H9 (cell line): ENCODE measurements at regions not wholly inside any gene's neighbourhood (a gene's known extent, or its start where the extent isn't known, plus 50 kb on each side); places are given as distances from the start of the nearest gene placed in this dataset.

Experiments
- DNase-seq: peaks from one replicate; pipeline ENCODE4 v3.0.0-alpha.2; 2017
- H2AFZ ChIP-seq: one replicate; pipeline ENCODE4 v1.6.1; 2013; ENCODE audit warnings: mild to moderate bottlenecking, low read length, control low read depth, moderate library complexity
- H2AK5ac ChIP-seq: 2 replicates; pipeline ENCODE4 v1.6.1; 2013; ENCODE audit warnings: low read length, control low read depth, mixed read lengths; ENCODE audit not compliant: insufficient read length
- H2BK120ac ChIP-seq: one replicate; pipeline ENCODE4 v1.6.1; 2013; ENCODE audit warnings: low read depth, mild to moderate bottlenecking, low read length, control low read depth, inconsistent platforms; ENCODE audit not compliant: poor library complexity, severe bottlenecking
- H2BK12ac ChIP-seq: 2 replicates; pipeline ENCODE4 v1.6.1; 2013; ENCODE audit warnings: low read length, control low read depth, mixed read lengths, low read depth; ENCODE audit not compliant: insufficient read length
- H2BK15ac ChIP-seq: 2 replicates; pipeline ENCODE4 v1.6.1; 2013; ENCODE audit warnings: low read depth, low read length, control low read depth
- H2BK20ac ChIP-seq: one replicate; pipeline ENCODE4 v1.6.1; 2013; ENCODE audit warnings: low read depth, mild to moderate bottlenecking, low read length, control low read depth, inconsistent platforms; ENCODE audit not compliant: poor library complexity, severe bottlenecking
- H2BK5ac ChIP-seq: 2 replicates; pipeline ENCODE4 v1.6.1; 2013; ENCODE audit warnings: low read length, control low read depth, mixed read lengths; ENCODE audit not compliant: insufficient read length
- H3K14ac ChIP-seq: 2 replicates; pipeline ENCODE4 v1.6.1; 2013; ENCODE audit warnings: low read length, control low read depth; ENCODE audit not compliant: insufficient read depth
- H3K18ac ChIP-seq: 2 replicates; pipeline ENCODE4 v1.6.1; 2013; ENCODE audit warnings: low read depth, mild to moderate bottlenecking, mixed read lengths, low read length, control low read depth; ENCODE audit not compliant: insufficient read length
- H3K23ac ChIP-seq: 2 replicates; pipeline ENCODE4 v1.6.1; 2013; ENCODE audit warnings: low read length, control low read depth, mixed read lengths, low read depth; ENCODE audit not compliant: insufficient read length
- H3K23me2 ChIP-seq: 2 replicates; pipeline ENCODE4 v1.6.1; 2013; ENCODE audit warnings: low read depth, mild to moderate bottlenecking, mixed read lengths, low read length, control low read depth; ENCODE audit not compliant: insufficient read length, poor library complexity, severe bottlenecking
- H3K27ac ChIP-seq: 2 replicates; pipeline ENCODE4 v1.5.1; 2013; ENCODE audit warnings: low read length, control low read depth, mixed read lengths, low read depth; ENCODE audit not compliant: insufficient read length
- H3K27me3 ChIP-seq: 2 replicates; pipeline ENCODE4 v1.6.1; 2013; ENCODE audit warnings: low read length, control low read depth, inconsistent platforms; ENCODE audit not compliant: insufficient read depth
- H3K4ac ChIP-seq: 2 replicates; pipeline ENCODE4 v1.6.1; 2013; ENCODE audit warnings: low read depth, mild to moderate bottlenecking, control low read depth, inconsistent platforms, low read length, moderate library complexity
- H3K4me1 ChIP-seq: 2 replicates; pipeline ENCODE4 v1.6.1; 2013; ENCODE audit warnings: low read length, control low read depth, inconsistent platforms; ENCODE audit not compliant: insufficient read depth
- H3K4me2 ChIP-seq: 2 replicates; pipeline ENCODE4 v1.6.1; 2013; ENCODE audit warnings: low read length, control low read depth, mixed read lengths; ENCODE audit not compliant: insufficient read length, insufficient read depth
- H3K56ac ChIP-seq: 2 replicates; pipeline ENCODE4 v1.6.1; 2013; ENCODE audit warnings: low read depth, mild to moderate bottlenecking, mixed read lengths, low read length, control low read depth; ENCODE audit not compliant: insufficient read length
- H3K79me1 ChIP-seq: 2 replicates; pipeline ENCODE4 v1.6.1; 2013; ENCODE audit warnings: low read depth, mild to moderate bottlenecking, moderate library complexity, low read length, control low read depth, inconsistent platforms; ENCODE audit not compliant: insufficient read depth, poor library complexity, severe bottlenecking
- H3K79me2 ChIP-seq: 2 replicates; pipeline ENCODE4 v1.6.1; 2013; ENCODE audit warnings: low read length, control low read depth, inconsistent platforms; ENCODE audit not compliant: insufficient read depth
- H3K9ac ChIP-seq: 2 replicates; pipeline ENCODE4 v1.6.1; 2013; ENCODE audit warnings: low read length, control low read depth, mixed read lengths; ENCODE audit not compliant: insufficient read length; ENCODE audit errors: extremely low read depth
- H3K9me3 ChIP-seq: one replicate; pipeline ENCODE4 v1.6.1; 2013; ENCODE audit warnings: low read depth, low read length, inconsistent platforms; ENCODE audit not compliant: control insufficient read depth
- H3T11ph ChIP-seq: one replicate; pipeline ENCODE4 v1.6.1; 2013; ENCODE audit warnings: mild to moderate bottlenecking, low read length, control low read depth, inconsistent platforms
- H4K20me1 ChIP-seq: one replicate; pipeline ENCODE4 v1.6.1; 2013; ENCODE audit not compliant: control insufficient read depth, insufficient read length, insufficient read depth
- H4K5ac ChIP-seq: 2 replicates; pipeline ENCODE4 v1.6.1; 2013; ENCODE audit warnings: low read depth, mild to moderate bottlenecking, mixed read lengths, low read length, control low read depth; ENCODE audit not compliant: insufficient read length
- H4K8ac ChIP-seq: replicated peaks from 2 replicates; pipeline ENCODE4 v1.6.1; 2013; ENCODE audit warnings: low read length, control low read depth, mixed read lengths, low read depth; ENCODE audit not compliant: insufficient read length
- H4K91ac ChIP-seq: 2 replicates; pipeline ENCODE4 v1.6.1; 2013; ENCODE audit warnings: low read depth, mild to moderate bottlenecking, moderate library complexity, mixed read lengths, low read length, control low read depth; ENCODE audit not compliant: insufficient read length
- H3K27ac Mint-ChIP-seq, 3 experiments: 2 replicates in 2 of 3; 3 replicates in 1 of 3; pipeline ENCODE4 v1.8.0; 2020 to 2021; ENCODE audit warnings: mixed read lengths in 3 of 3, mild to moderate bottlenecking in 1 of 3, moderate library complexity in 1 of 3
- H3K27me3 Mint-ChIP-seq: 2 replicates; pipeline ENCODE4 v1.8.0; 2021; ENCODE audit warnings: low read depth, mild to moderate bottlenecking, moderate library complexity, mixed read lengths
- H3K36me3 Mint-ChIP-seq, 3 experiments: 2 replicates in 2 of 3; 3 replicates in 1 of 3; pipeline ENCODE4 v1.8.0; 2020 to 2021; ENCODE audit warnings: low read depth in 3 of 3, mixed read lengths in 3 of 3; ENCODE audit not compliant: insufficient read depth in 1 of 3
- H3K4me1 Mint-ChIP-seq, 2 experiments: 2 replicates each; pipeline ENCODE4 v1.8.0; 2020; ENCODE audit warnings: mixed read lengths in 2 of 2
- H3K4me3 Mint-ChIP-seq, 2 experiments: 2 replicates in 1 of 2; 3 replicates in 1 of 2; pipeline ENCODE4 v1.8.0; 2020 to 2021; ENCODE audit warnings: mild to moderate bottlenecking in 2 of 2, mixed read lengths in 2 of 2, moderate library complexity in 1 of 2
- H3K9me3 Mint-ChIP-seq, 2 experiments: 2 replicates in 1 of 2; 3 replicates in 1 of 2; pipeline ENCODE4 v1.8.0; 2020; ENCODE audit warnings: mild to moderate bottlenecking in 2 of 2, mixed read lengths in 2 of 2, moderate library complexity in 1 of 2
- WGBS: extraction: QIAGEN DNeasy Blood & Tissue Kit; methylation state at CpG from one replicate; pipeline ENCODE4 v1.1.7; 2013; ENCODE audit warnings: missing lambda C conversion rate, low lambda C conversion rate, mixed read lengths; ENCODE audit not compliant: insufficient read length; ENCODE audit errors: extremely low coverage; 5-methylcytosine and 5-hydroxymethylcytosine counted together
- TF ChIP-seq, protein P1 (sequence below): fragments of 200-600 bp; sonication (generic); conservative IDR thresholded peaks from 3 replicates; pipeline ENCODE4 v1.8.0; 2021; ENCODE audit warnings: antibody characterized with exemption, mild to moderate bottlenecking

GRCh38 chr7:17651341-17651740 is 289.0 kb downstream of the SNX13 start:
- Histone ChIP-seq H3K79me1 (no peaks in the 10 kb centered on the region), H3T11ph (no peak overlapping the region), H2BK5ac (no peak overlapping the region), H3K56ac (no peak overlapping the region), H3K23me2 (no peaks in the 10 kb centered on the region), H3K9ac (no peak overlapping the region), H3K27me3 (no peaks in the 10 kb centered on the region), H3K27ac (no peak overlapping the region), H3K4ac (no peak overlapping the region), H3K9me3 (no peaks in the 10 kb centered on the region), H3K18ac (no peak overlapping the region), H3K23ac (no peak overlapping the region), H3K4me2 (no peak overlapping the region), H3K4me1 (no peaks in the 10 kb centered on the region), H2BK12ac (no peak overlapping the region), H4K91ac (no peak overlapping the region), H4K5ac (no peak overlapping the region), H3K14ac (no peak overlapping the region), H3K79me2 (no peaks in the 10 kb centered on the region), H2BK120ac (no peak overlapping the region), H2AK5ac (no peak overlapping the region), H2BK20ac (no peak overlapping the region), H2AFZ (no peak overlapping the region), H4K20me1 (no peaks in the 10 kb centered on the region), H4K8ac (no peak overlapping the region), H2BK15ac (no peak overlapping the region)
- WGBS: no CpG with 5 or more reads among the region's 2 CpGs
- H3K36me3 Mint-ChIP-seq: no peaks in the 10 kb centered on the region
- no peaks in the 10 kb centered on the region for H3K9me3 Mint-ChIP-seq
- no peaks in the 10 kb centered on the region for H3K27me3 Mint-ChIP-seq
- no peak overlapping the region for H3K4me3 Mint-ChIP-seq
- H3K4me1 Mint-ChIP-seq: peaks cover 4 to 7% of the 10 kb centered on the region in 2 experiments
- H3K27ac Mint-ChIP-seq: no peak overlapping the region
- no peak for DNase-seq
- TF ChIP-seq, protein P1, sequence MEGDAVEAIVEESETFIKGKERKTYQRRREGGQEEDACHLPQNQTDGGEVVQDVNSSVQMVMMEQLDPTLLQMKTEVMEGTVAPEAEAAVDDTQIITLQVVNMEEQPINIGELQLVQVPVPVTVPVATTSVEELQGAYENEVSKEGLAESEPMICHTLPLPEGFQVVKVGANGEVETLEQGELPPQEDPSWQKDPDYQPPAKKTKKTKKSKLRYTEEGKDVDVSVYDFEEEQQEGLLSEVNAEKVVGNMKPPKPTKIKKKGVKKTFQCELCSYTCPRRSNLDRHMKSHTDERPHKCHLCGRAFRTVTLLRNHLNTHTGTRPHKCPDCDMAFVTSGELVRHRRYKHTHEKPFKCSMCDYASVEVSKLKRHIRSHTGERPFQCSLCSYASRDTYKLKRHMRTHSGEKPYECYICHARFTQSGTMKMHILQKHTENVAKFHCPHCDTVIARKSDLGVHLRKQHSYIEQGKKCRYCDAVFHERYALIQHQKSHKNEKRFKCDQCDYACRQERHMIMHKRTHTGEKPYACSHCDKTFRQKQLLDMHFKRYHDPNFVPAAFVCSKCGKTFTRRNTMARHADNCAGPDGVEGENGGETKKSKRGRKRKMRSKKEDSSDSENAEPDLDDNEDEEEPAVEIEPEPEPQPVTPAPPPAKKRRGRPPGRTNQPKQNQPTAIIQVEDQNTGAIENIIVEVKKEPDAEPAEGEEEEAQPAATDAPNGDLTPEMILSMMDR: no peak
